ENCODE measurements at regions not wholly inside any gene's neighbourhood (a gene's known extent, or its start where the extent isn't known, plus 50 kb on each side); places are given as distances from the start of the nearest gene placed in this dataset.

DNA sequence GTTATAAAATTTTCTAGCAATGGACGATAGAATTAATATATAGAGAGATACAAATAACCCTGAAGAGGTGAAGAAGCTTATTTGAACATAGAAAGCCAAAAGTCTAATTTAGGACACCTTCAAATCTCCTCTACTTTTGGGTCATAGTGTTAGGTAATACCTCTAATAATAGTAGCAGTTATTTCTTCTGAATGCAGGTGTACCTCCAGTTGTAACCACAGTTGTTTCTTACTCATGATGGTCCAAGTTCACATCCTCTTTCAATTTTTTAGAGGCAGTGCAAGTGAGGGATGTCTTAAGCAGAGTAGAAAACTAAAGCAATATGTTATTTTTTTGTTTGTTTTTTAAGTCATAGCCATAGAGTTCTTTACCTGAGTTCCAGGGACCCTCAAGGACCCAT lies 429.5 kb downstream of the CCDC85A start:
- DNase-seq (ENCODE audit: insufficient read length, low spot score) (no peak), FAIRE-seq (no peak)
- no peak for TF ChIP-seq POLR2A (IDR thresholded peaks at IDR 0.05; ENCODE audit: low read depth, low read length)

DNA sequence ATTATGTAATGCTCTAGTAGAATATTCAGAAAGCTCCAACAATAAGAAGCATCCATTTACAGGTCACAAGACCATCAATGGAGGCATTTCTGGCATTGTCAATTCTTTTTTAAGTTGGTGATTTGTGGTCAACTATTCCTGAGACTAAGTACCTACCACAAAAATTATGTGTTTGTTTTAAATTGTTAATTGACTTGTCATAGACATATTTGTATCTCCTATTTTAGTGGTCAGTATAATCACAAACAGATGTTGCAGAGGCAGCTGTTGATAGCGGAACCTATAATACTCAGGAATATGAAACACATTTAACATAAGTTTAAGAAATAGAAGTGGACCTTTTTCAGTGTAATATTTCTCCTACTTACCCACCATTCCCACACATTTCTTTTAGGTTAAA lies 430.1 kb downstream of the CCDC85A start:
- no peak for FAIRE-seq
- TF ChIP-seq POLR2A (IDR thresholded peaks at IDR 0.05; ENCODE audit: low read depth, low read length): no peak
- no peak for DNase-seq (ENCODE audit: insufficient read length, low spot score)

DNA sequence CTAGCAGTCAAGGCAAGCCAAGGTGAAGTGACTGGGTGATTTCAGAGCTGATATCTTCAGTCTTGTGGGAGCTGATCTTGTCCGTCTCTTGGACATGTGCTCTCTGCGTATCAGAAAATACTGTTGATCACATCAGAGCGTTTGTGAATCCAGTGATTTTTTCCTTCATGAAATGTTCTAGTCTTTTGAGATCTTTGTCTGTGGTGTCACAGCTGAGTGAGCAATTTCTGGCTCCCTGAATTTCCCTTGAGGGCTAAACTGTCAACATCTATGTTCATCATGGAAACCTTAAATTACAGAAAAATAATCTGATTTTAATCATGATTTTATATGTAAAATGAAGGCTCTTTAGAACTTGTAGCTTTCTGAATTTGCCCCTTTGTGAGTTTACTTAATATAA lies 432.0 kb downstream of the CCDC85A start:
- no peak for TF ChIP-seq POLR2A (IDR thresholded peaks at IDR 0.05; ENCODE audit: low read depth, low read length)
- FAIRE-seq (no peak), DNase-seq (ENCODE audit: insufficient read length, low spot score) (no peak)

DNA sequence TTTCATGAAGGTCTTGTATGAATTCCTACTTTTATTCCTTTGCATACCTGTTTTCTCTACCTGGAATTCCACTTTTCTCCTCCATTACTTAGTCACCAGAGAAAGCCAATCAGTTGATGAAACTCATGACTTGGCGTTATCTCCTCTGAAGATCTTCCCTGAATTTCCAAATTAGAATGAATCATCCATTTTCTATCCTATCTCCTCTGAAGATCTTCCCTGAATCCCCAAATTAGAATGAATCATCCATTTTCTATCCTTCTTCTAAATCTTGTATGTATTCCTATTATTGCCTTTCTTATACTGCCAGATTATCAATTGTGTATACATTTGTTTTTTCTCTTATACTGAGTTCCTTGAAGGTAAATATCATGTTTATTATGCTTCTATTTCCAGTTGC lies 440.4 kb downstream of the CCDC85A start:
- FAIRE-seq (no peak), DNase-seq (ENCODE audit: insufficient read length, low spot score) (no peak)
- no peak for TF ChIP-seq POLR2A (IDR thresholded peaks at IDR 0.05; ENCODE audit: low read depth, low read length)

DNA sequence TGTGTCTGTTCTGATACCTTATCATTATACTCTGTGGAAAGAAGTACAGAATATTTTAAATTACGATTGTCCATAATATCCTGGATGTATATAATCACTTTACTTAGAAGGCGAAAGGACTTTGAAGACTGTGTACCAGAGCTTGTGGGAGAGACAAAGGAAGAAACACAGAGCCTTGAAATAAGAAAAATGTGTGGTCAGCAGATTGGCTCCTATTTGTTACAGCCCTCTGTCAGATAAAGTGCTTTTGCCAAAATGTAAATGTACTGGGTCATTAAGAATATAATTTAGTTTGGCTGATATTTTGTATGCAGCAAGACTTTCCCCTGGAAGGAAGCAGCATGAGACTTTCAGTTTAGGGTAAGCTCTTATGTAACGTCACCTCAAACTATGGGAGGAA lies 443.1 kb downstream of the CCDC85A start:
- DNase-seq (ENCODE audit: insufficient read length, low spot score) (no peak), FAIRE-seq (no peak)
- no peak for TF ChIP-seq POLR2A (IDR thresholded peaks at IDR 0.05; ENCODE audit: low read depth, low read length)

DNA sequence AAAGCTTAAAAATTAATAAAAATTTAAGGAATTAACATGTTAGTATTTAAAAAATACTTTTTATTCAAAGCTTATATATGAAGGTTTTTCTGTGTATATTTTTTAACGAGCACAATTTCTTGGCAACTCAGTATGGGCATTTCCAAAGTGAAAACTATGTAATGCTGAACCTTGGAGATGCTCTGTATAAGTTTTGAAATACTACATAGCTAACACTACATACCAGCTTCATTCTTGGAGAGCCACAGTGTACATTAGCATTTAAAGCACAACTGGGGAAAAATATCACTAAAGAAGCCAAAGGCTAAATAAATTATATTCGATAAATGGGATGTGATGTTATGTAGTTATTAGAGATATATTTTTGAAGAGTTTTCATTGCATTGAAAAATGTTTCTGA lies 446.5 kb downstream of the CCDC85A start:
- no peak for TF ChIP-seq POLR2A (IDR thresholded peaks at IDR 0.05; ENCODE audit: low read depth, low read length)
- FAIRE-seq (no peak), DNase-seq (ENCODE audit: insufficient read length, low spot score) (no peak)

DNA sequence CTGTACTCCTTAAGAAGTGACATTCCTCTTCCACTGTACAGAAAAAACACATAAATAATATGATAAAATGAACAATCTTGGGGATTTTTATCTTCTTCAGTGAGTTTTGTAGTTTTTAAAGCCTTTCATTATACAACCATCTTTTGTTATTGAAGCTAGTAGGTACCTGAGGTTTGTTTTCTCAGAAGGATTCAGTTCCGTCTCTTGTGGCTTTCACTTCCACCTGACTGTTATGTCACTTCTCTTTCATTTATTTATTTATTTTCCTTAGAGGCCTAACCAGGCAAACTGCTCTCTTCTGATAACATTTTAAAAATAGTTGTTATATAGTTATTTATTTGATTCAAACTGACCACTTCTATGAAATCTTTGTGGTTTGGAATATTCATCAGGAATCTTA lies 464.2 kb downstream of the CCDC85A start:
- no peak for DNase-seq (ENCODE audit: insufficient read length, low spot score)
- FAIRE-seq: no peak
- TF ChIP-seq POLR2A (IDR thresholded peaks at IDR 0.05; ENCODE audit: low read depth, low read length): no peak

DNA sequence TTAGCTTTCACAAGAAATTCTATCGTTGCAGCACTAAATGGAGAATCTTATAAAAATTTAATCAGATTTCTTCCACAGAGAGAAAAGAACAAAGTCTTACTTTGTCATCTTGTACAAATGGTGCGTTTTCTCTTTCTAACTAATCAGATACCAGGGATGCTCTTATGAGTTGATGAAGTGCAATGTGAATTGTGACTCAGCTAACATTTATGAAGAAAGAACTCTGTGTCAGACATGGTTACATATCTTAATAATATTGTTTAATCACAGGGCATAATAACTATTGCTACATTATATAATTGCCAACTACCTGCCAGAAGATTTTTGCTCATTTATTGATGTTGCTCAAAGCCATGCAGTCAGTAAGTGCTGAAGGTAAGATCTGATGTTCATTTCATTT lies 465.0 kb downstream of the CCDC85A start:
- DNase-seq (ENCODE audit: insufficient read length, low spot score) (no peak), FAIRE-seq (no peak)
- no peak for TF ChIP-seq POLR2A (IDR thresholded peaks at IDR 0.05; ENCODE audit: low read depth, low read length)

DNA sequence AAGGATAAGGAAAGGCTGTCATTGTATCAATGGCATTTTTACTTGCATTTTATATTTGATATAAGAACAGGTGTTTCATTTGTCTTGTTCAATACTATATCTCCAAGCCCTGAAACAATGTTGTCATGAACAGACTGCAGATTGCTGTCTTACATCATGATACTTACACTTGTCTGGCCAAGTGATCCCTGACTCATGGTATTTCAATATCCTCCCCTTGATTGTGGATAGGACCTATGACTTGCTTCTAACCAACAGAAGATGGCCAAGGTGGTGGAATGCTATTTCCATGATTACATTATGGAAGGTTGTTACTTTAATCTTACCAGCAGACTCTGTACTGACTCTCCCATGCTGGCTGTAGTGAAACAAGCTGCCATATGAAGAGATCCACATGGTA lies 471.1 kb downstream of the CCDC85A start:
- no peak for TF ChIP-seq POLR2A (IDR thresholded peaks at IDR 0.05; ENCODE audit: low read depth, low read length)
- FAIRE-seq: no peak
- no peak for DNase-seq (ENCODE audit: insufficient read length, low spot score)

DNA sequence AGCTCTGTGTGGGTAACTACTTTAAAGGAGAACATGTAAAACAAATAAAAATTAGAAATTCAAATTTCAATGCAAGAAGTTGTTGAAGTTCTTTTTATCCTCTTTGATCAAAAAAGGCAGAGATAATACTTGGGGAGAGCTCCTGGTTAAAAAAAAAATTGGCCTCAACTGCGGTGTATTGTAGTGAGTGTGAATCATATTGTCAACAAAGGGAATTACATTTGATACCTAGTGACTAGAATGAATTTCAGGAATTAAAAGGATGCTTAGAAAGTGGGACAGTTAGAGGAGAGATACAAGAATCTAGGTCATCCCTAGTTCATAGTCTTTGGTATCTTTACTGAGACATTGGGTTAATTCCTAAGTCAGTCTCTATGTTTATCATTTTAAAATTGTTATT lies 473.0 kb downstream of the CCDC85A start:
- no peak for DNase-seq (ENCODE audit: insufficient read length, low spot score)

DNA sequence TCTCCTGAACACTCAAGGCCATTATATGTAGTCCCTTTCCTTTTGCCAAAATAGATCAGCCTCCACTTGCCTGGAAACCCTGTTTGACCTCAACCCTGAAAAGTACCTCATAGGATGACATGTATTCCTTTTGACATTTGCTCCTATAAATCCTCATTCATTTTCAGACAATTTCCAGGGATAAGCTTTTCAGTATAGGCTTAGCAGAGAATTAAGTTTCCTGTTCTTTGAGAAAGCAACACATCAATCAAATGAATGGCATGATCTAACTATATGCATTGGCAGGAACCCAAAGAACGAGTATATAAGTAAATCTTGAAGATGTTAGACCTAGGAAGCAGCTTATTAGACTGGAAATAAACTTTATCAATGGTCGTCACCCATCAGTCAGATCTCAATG lies 483.0 kb downstream of the CCDC85A start:
- no peak for DNase-seq (ENCODE audit: insufficient read length, low spot score)
- TF ChIP-seq POLR2A (IDR thresholded peaks at IDR 0.05; ENCODE audit: low read depth, low read length): no peak
- FAIRE-seq: no peak

More for the DNA sequence above, 473.0 kb downstream of the CCDC85A start:
- no peak for FAIRE-seq
- no peak for TF ChIP-seq POLR2A (IDR thresholded peaks at IDR 0.05; ENCODE audit: low read depth, low read length)

DNA sequence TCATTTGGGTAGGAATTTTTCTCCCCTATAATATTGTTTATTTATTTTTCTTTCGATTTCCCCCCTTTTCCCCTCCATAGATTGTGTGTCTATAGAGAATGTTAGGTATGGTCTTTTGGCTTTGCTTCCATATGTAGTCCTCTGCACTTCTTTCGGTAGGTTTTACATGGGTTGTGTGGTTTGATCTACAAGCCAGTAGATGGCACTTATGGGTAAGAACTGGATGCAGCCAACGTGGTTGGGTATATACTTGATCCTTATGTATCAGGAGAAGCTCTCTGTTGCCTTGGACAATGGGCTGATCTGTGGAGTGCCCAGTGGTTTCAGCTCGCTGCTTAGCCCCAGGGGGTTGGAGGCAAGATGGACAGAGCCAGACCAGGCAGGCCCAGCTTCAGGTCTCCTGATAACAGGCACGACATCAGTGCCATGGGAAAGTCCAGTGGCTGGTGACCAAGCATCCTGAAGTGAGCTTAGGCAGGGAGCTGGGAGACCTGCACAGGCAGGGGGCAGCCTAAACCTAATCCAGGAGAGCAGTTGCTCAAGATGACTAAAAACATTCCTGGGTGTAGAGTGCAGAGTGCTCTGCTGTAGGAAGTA lies 488.3 kb downstream of the CCDC85A start:
- FAIRE-seq: no peak
- no peak for TF ChIP-seq POLR2A (IDR thresholded peaks at IDR 0.05; ENCODE audit: low read depth, low read length)

DNA sequence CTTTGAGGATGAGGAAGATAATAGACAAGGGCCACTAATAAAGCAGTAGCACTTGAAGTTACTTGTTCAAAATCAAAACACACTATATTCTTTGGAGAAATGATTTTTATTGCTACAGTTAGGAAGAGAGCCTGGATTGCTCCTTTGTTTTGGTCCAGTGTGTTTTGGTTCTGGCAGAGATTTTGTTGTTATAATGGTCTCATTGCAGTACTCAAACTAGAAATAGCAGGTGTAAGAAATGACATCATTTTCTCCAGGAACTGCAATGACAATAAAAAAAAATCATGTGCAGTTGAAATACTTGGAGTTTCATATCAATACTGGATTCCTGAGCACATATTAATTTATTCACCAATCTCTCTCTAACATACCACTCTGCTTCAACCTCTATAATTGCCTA lies 490.3 kb downstream of the CCDC85A start:
- FAIRE-seq (no peak), DNase-seq (ENCODE audit: insufficient read length, low spot score) (no peak)
- TF ChIP-seq POLR2A (IDR thresholded peaks at IDR 0.05; ENCODE audit: low read depth, low read length): no peak

More for the DNA sequence above, 488.3 kb downstream of the CCDC85A start:
- no peak for DNase-seq (ENCODE audit: insufficient read length, low spot score)

DNA sequence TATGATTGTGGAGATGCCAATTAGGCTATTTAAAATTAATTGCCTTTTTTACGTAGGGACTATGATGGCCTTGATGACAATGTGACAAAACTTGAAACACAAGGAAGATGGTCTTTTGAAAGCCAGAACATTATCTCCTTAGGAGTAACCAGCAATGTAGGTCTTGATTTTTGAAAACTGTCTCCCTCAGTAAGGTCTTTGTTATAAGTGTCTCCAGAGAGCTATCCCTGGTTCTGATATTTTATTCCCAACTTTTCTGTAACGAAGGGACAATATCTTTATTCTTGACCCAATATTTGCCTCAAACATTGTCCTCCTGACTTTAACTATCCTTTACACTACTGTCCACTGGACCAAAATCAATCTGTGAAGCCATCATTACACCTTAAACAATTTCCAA lies 493.2 kb downstream of the CCDC85A start:
- no peak for DNase-seq (ENCODE audit: insufficient read length, low spot score)
- no peak for TF ChIP-seq POLR2A (IDR thresholded peaks at IDR 0.05; ENCODE audit: low read depth, low read length)
- no peak for FAIRE-seq

DNA sequence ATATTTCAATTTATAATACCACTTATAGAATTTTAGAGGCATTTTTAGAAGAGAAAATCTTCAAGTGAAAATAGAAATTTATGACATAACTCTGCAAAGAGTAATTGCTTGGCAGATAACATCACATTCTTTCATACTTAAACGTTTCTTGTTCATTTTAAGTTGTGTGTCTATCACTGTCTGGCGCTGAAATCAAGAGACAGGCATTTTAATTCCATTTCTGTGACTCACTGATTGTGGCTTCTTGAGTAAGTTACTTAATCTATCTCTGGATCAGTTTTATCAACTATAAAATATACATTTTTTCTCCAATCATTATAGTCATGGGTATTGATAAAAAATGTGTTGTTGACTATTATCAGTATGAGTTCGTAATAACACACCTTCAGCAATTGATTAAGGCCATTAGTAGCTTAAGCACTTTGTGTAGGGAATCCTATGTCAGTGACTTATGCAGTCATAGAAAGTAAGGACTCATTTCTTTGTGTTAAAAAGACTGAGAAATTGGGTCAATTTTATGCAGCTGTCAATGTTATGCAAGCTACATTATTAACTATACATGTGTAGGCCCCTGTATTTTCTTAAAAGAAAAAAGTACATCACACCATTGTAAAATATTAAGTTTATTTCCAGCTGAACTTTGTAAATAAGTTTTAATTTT lies 497.3 kb downstream of the CCDC85A start:
- peak; percentile 30 for FAIRE-seq
- no peak for DNase-seq (ENCODE audit: insufficient read length, low spot score)
- no peak for TF ChIP-seq POLR2A (IDR thresholded peaks at IDR 0.05; ENCODE audit: low read depth, low read length)

Measured in H54 (cell line).